ELR (cell line): ENCODE measurements at regions not wholly inside any gene's neighbourhood (a gene's known extent, or its start where the extent isn't known, plus 50 kb on each side); places are given as distances from the start of the nearest gene placed in this dataset.
"Not testable (repeated sequence)": the region's sequence is repeated elsewhere in the genome, so short reads cannot be mapped to it uniquely, and the experiment has no call there.

Experiments
- DNase-seq: peaks from one replicate; pipeline ENCODE4 v3.0.0-alpha.2; 2015; ENCODE audit warnings: low read depth

DNA sequence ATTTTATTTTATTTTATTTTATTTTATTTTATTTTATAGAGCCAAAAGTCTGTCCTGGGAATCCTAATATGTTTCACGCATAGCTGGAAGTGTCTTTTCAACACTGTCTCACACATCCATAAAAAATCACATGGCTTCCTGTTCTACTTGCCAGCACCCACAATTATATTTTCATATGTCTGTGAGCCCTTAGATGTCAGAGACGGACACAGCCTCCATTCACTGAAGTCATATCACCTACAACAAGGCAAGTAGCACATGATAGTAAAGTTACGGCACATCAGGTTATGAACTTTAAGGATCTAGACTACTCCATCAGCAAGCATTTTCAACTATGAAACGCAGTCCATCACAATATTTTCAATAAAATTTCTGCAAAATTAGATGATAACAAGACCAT, 168.4 kb downstream of the ZIC4 start:
- DNase-seq = no peak

DNA sequence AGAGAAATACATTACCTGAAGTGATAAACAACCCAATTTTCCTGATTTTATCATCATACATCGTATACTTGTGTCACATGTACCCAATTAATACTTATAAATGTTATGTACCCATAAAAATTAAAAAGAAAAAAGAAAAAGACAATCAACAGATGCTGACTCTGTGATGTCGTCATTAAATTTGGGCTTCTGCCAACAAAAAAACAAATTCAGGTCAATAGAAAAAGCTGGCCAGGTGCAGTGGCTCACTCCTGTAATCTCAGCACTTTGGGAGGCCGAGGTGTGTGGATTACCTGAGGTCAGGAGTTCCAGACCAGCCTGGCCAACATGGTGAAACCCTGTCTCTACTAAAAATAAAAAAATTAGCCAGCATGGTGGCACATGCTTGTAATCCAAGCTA, 174.4 kb downstream of the ZIC4 start:
- DNase-seq = not testable (repeated sequence)

DNA sequence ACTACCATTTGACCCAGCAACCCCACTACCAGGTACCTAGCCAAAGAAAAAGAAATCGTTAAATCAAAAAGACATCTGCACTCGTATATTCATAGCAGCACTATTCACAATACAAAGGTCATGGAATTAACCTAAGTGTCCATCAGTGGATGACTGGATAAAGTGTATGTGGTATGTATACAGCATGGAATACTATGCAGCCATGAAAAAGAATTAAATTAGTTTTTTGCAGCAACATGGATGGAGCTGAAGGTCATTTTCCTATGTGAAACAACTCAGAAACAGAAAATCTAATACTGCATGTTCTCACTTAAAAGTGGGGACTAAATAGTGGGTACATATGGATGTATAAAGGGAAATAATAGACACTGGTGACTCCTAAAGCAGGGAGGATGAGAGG, 175.2 kb downstream of the ZIC4 start:
- DNase-seq = no peak

DNA sequence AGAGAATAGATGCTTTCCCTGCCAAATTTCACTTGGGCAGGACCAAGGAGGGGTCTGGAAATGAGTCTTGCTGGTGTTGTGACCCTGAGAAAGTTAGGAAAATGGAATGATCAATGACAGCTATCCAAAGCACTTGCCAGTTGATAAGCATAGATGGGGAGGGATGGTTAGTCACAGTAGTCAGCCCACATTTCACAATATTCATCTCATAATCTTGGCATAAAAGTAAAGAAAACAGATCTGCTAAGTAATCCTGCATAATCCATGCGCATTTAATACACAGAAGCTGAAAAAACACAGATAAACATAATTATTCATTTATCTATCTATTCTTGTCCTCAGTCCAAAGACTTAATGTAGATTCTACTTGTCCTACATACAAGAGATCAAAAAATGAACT, 184.1 kb downstream of the ZIC4 start:
- no peak for DNase-seq

DNA sequence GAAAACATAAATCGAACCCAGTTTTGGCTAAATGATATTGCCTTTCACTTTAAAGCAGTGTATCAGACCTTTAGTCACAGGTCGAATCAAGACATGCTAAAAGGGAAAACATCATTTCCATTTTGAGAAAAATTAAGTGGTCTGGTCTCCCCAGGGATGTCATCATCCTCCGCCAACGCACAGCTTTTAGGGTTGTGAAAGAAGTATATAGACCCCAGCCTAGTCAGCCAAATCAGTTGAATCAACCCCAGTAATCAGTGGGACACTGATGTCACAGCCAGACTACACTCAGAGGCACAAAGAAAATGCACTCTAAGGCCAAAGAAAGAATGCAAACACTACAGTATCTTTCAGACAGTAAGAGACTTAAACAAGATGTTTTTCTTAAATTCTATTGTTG, 187.4 kb downstream of the ZIC4 start:
- DNase-seq = no peak

DNA sequence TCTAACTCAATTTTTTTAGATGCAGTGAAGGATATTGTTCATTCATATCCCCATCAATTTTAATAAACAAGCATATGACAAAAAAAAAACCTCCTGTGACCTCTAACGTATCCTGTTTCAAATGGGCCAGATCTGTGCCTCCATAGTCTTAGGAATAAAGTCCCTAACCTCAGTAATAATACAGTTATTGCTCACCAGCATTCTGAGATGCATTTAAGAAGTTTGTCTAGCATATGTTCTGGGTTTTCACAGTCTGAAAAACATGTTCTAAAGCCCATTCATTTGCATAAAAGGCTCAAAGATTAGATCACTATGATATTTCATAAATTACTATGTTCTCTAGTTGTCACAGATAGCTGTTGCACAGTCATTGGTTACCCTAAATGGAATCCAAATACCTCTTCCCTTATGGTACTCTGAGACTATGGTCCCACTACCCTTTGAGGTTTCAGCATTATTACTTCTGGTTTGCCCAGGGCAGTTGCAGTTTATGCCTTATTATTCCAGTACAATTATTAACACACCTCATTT, 190.1 kb downstream of the ZIC4 start:
- no peak for DNase-seq

DNA sequence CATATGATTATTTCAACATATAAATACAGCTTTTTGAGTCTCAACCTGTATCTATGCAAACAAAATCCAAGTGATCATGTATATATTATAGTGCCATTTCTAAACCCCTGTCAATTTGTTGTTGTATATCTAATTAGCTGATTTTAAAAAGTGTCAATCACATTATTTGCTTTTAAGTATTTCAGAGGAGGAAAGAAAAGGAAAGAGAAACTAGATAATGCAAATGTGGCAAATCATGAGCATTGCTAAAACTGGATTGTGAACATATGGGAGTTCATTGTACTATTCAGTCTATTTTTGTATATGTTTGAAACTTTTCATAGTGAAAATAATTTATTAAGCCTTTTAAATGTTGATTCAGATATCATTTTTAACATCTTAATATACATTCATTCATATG, 190.7 kb downstream of the ZIC4 start:
- no peak for DNase-seq

DNA sequence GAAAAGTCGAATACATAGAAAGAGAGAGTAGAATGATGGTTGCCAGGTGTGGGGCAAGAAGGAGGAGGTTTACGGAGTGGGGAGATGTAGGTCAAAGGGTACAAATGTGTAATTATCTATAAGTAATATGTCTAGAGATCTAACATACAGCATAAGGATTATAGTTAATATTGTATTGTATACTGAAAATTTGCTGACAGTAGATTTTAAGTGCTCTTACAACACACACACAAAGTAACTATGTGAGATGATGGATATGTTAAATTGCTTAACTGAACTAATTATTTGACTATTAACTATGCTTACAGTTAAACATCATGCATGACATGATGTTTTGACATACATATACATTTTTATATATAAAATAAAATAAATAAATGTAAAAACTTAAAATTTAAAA, 192.7 kb downstream of the ZIC4 start:
- no peak for DNase-seq

DNA sequence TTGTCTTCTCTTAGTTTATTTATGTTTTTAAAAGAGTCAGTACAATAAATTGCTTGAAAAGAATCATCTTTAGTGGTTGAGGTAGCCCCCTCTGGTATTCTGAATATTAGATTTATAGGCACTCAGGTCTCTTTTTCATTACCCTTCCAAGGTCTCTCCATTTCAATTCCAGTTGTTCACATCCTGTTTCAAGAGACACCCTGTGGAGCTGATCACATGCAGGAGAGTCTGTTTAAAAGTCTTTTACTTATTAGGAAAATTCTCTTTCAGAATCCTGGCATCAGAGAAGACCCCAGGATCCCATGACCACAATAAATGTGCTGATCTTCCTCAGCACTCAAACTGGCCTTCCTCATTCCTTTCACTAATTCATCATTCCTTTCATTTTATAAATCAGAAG, 195.7 kb downstream of the ZIC4 start:
- DNase-seq = no peak

DNA sequence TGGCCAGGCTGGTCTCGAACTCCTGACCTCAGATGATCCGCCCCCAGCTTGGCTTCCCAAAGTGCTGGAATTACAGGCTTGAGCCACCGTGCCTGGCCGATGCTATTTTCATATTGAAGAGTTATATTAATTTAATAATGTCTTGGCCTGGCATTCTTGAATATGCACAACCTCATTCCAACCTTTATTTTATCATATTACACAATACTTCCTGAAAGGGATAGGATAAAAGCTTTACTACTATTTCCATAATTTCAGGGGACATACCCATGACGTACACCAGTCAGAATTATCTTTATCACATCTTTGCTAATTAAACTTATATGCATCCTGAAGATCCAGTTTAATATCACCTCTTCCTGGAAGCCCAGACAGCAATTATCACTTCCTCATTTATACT, 205.3 kb downstream of the ZIC4 start:
- no peak for DNase-seq

DNA sequence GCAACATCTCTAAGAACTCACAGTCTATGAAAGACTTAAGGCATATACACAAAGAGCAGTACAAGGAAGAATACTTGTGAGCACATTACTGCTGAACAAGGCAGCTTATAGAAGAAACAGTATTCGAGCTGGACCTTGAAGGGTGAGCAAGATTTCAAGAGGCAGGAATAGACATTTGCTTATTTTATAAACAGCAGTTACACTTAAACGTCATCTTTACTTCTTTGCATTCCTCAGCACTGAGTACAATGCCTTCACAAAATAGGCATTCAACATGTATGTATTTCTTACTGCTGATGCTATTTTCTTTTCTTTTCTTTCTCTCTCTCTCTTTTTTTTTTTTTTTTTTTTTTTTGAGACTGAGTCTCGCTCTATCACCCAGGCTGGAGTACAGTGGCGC, 205.8 kb downstream of the ZIC4 start:
- peak; percentile 55 for DNase-seq

DNA sequence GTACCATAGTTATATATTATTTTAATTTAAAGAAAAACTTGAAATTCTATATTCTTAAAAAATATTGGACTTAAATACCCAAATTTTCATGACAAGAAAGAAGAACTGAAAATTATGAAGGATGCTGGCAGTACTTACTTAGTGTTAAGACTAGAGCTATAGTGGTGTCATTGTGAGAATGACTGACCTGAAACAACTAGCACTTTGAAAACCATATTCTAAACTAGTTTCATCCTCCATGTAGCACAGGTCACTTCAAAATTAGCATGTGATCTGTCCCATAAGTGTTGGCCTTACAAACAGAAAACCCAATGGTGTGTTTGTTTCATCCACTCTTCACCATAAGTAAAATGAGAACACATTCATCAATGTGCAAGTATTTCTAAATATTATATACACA, 208.6 kb downstream of the ZIC4 start:
- no peak for DNase-seq

DNA sequence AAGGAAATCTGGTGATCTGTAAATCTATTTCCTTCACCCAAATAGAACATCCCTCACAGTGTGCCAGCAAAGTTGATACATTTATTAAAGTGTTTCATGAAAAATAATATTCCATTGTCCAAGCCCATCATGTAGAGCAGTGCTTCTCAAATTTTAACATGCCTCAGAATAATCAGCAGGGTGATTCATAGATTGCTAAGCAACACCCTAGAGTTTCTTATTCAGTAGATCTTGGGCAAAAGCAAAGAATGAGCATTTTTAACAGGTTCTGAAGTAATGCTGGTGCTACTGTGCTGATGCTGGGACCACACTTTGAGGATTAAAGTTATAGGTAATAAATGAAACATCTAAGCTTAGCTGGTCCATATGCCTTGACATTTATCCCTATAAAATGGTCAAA, 210.5 kb downstream of the ZIC4 start:
- peak; percentile 18 for DNase-seq

DNA sequence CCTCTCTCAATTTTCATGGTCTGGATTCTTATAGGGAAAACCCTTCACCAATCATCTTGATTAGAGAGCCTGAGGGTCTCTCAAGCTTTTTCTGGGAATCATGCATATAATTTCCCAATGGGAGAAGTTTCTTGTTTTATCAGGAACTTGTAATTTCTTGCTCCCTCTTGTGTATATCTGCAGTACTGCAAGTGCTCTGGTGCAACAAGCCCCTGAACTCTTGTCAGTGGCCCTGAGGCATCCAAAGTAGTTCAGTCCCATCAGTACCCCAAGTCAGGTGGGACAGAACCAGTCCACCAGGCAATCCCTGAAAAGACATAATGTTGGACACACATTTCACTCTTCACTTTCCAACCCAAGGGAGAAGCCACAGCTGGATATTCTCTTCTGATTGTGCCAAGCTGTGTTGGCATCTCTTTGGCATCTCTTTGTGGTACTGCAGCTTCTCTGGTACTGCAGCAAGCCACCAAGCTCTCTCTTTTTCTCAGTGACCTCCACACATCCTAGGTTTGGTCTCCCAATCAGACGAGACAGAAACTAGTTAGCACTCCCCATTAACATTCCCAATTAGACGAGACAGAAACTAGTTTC, 214.5 kb downstream of the ZIC4 start:
- peak; percentile 82 for DNase-seq

DNA sequence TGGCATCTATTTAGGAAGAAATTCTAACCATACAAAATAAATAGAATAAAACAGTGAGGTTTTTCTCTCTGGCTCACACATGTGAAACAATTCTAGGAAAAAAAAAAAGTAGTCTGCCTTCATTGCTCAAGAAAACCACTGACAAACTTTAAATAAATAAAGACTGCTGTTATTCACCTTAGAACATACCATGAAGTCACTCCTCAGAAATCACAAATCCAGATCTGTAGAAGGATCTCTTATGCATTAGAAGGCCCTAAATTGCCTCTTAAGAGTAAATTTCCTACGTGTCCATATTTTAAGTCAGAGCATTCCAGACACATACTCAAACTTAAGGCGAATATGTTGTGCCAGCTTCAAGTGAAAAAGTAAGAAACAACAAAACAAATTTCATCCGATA, 217.3 kb downstream of the ZIC4 start:
- no peak for DNase-seq

DNA sequence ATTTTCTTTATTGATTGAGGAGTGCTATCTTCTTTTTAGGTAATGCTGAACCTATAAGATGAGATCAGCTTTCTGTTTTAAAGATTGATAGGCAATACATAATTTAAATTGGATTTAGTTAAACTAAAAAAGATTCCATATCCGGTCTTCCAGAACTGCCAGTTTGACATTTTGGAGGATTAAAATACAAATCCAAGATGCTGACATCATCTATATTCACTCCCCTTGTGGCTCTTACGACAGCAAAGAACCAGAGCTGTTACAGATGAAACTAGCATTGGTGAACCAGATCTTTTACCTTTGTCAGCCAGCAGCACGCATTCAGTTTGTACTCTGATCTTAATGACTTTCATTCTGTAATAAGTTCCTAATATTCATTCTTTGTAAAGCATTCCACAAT, 218.7 kb downstream of the ZIC4 start:
- DNase-seq = no peak

DNA sequence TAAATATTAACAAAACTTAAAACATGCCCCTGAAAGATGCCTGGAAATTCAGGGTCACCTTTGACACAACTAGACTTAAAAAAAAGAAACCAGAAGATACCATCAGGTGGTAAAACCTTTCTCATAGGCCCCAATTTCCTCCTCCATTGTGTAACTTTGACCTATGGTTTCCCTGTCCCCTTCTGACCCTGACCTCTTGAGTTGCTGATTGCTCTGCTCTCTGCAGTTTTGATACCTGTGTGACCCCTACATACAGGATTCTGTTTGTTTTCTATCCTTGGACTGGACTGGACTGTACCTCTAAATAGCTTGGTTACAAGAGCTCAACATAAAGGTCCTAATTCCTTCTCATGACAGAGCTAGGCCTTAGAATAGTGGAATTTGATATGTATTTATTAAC, 220.6 kb downstream of the ZIC4 start:
- DNase-seq = no peak

DNA sequence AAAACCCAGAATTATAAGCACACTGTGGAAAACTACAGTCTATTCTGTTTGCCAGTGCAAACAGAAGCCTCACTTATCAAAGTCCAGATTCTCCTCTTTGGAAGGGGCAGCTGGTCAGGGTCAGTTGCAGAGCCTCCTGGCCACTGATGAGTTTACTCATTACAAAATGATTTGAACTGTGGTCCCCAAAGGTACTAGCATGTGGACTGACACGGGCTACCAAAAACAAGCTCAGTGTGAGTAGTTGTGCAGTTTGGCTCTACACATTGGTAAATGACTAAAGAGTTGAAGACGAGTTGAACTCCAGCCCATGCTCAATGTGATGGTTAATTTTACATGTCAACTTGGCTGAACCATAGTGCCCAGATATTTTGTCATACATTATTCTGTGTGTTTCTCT, 221.5 kb downstream of the ZIC4 start:
- DNase-seq = no peak

DNA sequence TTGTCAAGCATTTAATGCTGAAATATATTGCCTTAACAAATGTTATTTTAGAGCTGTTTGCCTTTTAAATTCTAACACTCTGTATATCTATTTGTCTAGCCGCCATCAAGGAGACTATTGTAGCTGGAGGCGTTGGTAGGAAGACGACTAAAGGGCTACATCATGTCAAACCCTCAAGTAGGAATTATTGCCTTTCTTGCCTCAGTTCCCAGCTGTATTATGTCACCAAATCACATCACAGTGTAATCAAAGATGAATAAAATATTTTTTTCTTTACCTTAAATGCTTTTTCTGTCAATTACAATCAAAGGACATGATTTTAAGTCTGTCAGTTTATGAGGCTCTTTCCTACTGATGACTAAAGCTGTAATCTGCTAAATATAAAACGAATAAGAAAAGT, 233.1 kb downstream of the ZIC4 start:
- DNase-seq = no peak

DNA sequence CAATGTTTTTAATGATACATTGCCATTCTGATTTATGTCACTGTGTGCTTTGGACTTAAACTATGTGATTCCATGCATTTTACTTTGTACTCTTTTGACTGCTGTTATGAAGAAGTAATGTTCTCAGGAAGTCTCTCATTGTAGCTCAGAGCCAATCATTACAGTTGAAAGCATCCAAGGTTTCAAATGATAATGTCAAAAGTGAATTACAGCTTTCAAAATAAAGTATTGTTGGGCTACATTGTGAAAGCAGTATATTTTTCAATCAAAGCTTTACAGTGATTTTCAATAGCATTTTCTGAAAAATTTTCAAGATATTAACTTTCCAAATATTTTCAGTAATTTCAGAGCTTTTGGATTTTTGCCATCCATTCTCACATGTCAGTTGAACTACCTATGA, 243.6 kb downstream of the ZIC4 start:
- no peak for DNase-seq

DNA sequence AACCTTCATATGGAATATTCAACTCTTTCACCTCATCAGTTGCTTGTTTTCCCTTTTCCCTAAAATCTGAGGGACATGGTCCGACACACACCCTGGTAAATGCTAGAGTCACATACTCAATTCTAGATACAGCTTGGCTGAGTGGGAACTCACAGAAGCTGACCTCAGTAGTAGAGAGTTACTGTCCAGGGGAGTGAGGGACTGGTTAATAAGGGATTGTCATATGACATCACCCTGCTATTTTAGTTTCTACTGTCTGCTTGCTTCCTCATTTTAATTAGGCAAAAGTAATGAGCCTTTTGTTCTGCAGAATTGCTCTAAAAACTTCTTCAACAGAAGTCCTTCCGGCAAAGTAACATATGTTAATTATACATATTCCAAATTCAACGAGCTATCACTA, 244.5 kb downstream of the ZIC4 start:
- DNase-seq = no peak

DNA sequence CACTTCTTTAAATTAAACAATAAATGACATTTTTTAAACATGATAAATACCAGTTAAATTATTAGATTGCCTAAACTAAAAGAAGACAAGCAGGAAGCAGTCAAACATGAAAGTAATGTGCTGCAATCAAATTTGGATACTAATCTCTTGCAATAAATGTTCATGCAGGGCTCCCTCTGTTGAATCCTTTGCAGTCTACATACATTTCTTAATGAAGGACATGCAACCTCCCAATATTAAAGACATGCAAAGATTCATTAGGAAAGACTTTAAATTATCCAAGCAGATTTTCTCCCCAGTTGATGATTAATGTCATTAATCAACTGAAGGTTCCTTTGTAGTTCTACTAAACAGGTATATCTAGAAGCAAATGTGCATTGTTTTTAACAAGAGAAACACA, 245.4 kb downstream of the ZIC4 start:
- DNase-seq = no peak

DNA sequence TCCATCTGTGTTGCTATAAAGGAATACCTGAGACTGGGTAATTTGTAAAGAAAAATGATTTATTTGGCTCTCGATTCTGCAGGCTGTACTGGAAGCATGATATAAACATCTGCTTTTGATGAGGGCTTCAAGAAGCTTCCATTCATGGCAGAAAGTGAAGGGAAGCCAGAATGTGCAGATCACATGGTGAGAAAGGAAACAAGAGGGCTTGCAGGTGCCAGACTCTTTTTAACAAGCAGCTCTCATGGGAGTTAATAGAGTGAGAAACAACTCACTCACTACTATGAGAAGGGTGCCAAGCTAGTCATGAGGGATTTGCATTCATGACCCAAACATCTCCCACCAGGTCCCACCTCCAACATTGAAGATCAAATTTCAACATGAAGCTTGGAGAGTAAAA, 247.2 kb downstream of the ZIC4 start:
- no peak for DNase-seq

DNA sequence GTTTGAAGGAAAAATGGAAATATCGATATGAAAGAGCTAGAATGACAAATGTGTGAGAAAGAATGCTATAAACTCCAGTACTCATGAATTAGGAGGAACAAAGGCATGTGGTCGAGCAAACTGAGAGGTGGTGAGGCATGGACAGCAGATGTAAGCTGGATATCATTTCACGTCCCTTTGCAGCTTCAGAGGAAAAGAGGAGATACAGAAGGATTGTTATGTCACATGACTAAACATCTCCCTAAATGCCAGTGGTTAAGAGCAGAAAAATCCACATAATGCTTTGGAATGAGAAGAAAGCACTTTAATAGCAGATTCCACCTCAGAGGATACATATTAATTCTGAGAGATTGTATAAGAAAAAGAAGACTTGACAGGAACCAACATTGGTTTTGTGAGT, 248.7 kb downstream of the ZIC4 start:
- DNase-seq = no peak

DNA sequence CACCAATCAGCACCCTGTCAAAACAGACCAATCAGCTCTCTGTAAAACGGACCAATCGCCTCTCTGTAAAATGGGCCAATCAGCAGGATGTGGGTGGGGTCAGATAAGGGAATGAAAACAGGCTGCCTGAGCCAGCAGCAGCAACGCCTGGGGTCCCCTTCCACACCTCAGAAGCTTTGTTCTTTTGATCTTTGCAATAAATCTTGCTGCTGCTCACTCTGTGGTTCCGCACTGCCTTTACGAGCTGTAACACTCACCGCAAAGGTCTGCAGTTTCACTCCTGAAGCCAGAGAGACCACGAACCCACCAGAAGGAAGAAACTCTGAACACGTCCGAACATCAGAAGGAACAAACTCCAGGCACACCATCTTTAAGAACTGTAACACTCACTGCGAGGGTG, 251.4 kb downstream of the ZIC4 start:
- DNase-seq = not testable (repeated sequence)
